Spleen (tissue), 11 donors: ENCODE measurements at regions not wholly inside any gene's neighbourhood (a gene's known extent, or its start where the extent isn't known, plus 50 kb on each side); places are given as distances from the start of the nearest gene placed in this dataset.

Experiments used
- DNase-seq: peaks from one replicate; pipeline ENCODE4 v3.0.0-alpha.2; 2020
- H3K27ac ChIP-seq, 8 donors: fragments of 200-600 bp; sonication (generic) in 7 of 8; 1 replicate in 4 of 8; 2 replicates in 4 of 8; pipeline versions ENCODE4 v1.5.0 to v1.8.0; 2016 to 2021; ENCODE audit warnings: inconsistent platforms in 4 of 8, mild to moderate bottlenecking in 4 of 8, moderate library complexity in 1 of 8
- H3K27me3 ChIP-seq, 7 donors: fragments of 200-600 bp; sonication (generic) in 6 of 7; replicated peaks in 1 of 7; 1 replicate in 4 of 7; 2 replicates in 3 of 7; pipeline versions ENCODE4 v1.5.0 to v1.8.0; 2016 to 2021; ENCODE audit warnings: inconsistent platforms in 3 of 7, mild to moderate bottlenecking in 1 of 7
- H3K36me3 ChIP-seq, 6 donors: fragments of 200-600 bp; sonication (generic) in 5 of 6; 1 replicate in 4 of 6; 2 replicates in 2 of 6; pipeline versions ENCODE4 v1.5.0 to v1.8.0; 2016 to 2021; ENCODE audit warnings: inconsistent platforms in 2 of 6
- H3K4me1 ChIP-seq, 6 donors: fragments of 200-600 bp; sonication (generic) in 5 of 6; 1 replicate in 3 of 6; 2 replicates in 3 of 6; pipeline versions ENCODE4 v1.5.0 to v1.8.0; 2016 to 2021; ENCODE audit warnings: inconsistent platforms in 3 of 6
- H3K4me3 ChIP-seq, 8 donors: fragments of 200-600 bp; sonication (generic) in 7 of 8; 1 replicate in 4 of 8; 2 replicates in 4 of 8; pipeline versions ENCODE4 v1.5.0 to v1.8.0; 2016 to 2021; ENCODE audit warnings: inconsistent platforms in 4 of 8, mild to moderate bottlenecking in 4 of 8, moderate library complexity in 2 of 8
- H3K9me3 ChIP-seq, 8 donors: fragments of 200-600 bp; sonication (generic) in 7 of 8; 1 replicate in 4 of 8; 2 replicates in 4 of 8; pipeline versions ENCODE4 v1.5.0 to v1.8.0; 2016 to 2021; ENCODE audit warnings: inconsistent platforms in 4 of 8
- CTCF ChIP-seq, 11 experiments: fragments of 200-600 bp in 7 of 11; fragments of 450-650 bp in 4 of 11; sonication (generic) in 4 of 11; IDR thresholded peaks in 8 of 11; conservative IDR thresholded peaks in 3 of 11; 1 replicate in 7 of 11; 2 replicates in 4 of 11; pipeline versions ENCODE4 v1.4.0 to v1.8.0; 2016 to 2021; ENCODE audit warnings: antibody characterized with exemption in 11 of 11, inconsistent platforms in 4 of 11, mild to moderate bottlenecking in 1 of 11
- POLR2A ChIP-seq, 3 donors: fragments of 450-650 bp; IDR thresholded peaks; one replicate each; pipeline ENCODE4 v1.5.1; 2017; ENCODE audit warnings: antibody characterized with exemption in 3 of 3, mild to moderate bottlenecking in 1 of 3
- POLR2AphosphoS5 ChIP-seq, 3 donors: sonication (generic); formaldehyde crosslinking; IDR thresholded peaks; one replicate each; pipeline ENCODE4 v1.5.1; 2017; ENCODE audit warnings: antibody characterized with exemption in 3 of 3
- WGBS, 5 donors: extraction: QIAGEN DNeasy Blood & Tissue Kit in 3 of 5; methylation state at CpG; one replicate each; pipeline versions ENCODE4 v1.1.5 to v1.1.7; 2013 to 2018; 5-methylcytosine and 5-hydroxymethylcytosine counted together
- intact Hi-C: fragments of 100-400 bp; cut with DNase I; formaldehyde crosslinking; loops from one replicate; pipeline ENCODE4 v1.15.0; 2023; ENCODE audit warnings: low total_unique reads
- donor health status: healthy with polysubstance abuse.
- donor health status: DM: no; HTN: no; CAD: no; lungs with moderate emphysema.
- donor health status: DM: no; HTN: no; CAD: no.
- donor health status: Bipolar disorder and iron deficiency.
- donor health status: healthy.
- donor health status: DM: no; HTN: no; CAD: no.
- donor health status: DM: yes; HTN: yes; CAD: no.

GRCh38 chr17:64771980-64772844 is 110.1 kb upstream of the SMURF2 start:
- intact Hi-C loops, result no loop called here
- no peaks in the 10 kb centered on the region for H3K27me3 ChIP-seq
- no peak for DNase-seq
- H3K27ac ChIP-seq, result no peak overlapping the region
- no peak for TF ChIP-seq POLR2A (IDR thresholded peaks at IDR 0.05)
- TF ChIP-seq POLR2AphosphoS5 (IDR thresholded peaks at IDR 0.05), result no peak
- TF ChIP-seq CTCF (IDR thresholded peaks at IDR 0.05 in 8 of 11, conservative IDR thresholded peaks at IDR 0.05 in 3 of 11), result no peak
- no peaks in the 10 kb centered on the region for H3K9me3 ChIP-seq
- WGBS, 5 donors, result 57 to 78% (median 71%) methylated on average over 5 of the region's 5 CpGs
- H3K4me3 ChIP-seq, result no peak overlapping the region
- peaks cover 2 to 28% (median 14%) of the 10 kb centered on the region in 6 donors for H3K4me1 ChIP-seq
- H3K36me3 ChIP-seq, result peaks cover 0 to 39% (median 0%) of the 10 kb centered on the region in 6 donors

GRCh38 chr17:64769712-64770111 is 107.6 kb upstream of the SMURF2 start:
- no peak overlapping the region for H3K4me3 ChIP-seq
- H3K4me1 ChIP-seq, result peaks cover 0 to 10% (median 0%) of the 10 kb centered on the region in 6 donors
- peaks cover 0 to 64% (median 0%) of the 10 kb centered on the region in 6 donors for H3K36me3 ChIP-seq
- H3K27ac ChIP-seq, result no peak overlapping the region
- H3K27me3 ChIP-seq, result no peaks in the 10 kb centered on the region
- WGBS, 5 donors, result 95 to 99% (median 96%) methylated on average over 7 of the region's 7 CpGs
- intact Hi-C loops, result no loop called here
- H3K9me3 ChIP-seq, result no peaks in the 10 kb centered on the region
- DNase-seq, result no peak
- no peak for TF ChIP-seq POLR2A (IDR thresholded peaks at IDR 0.05)
- TF ChIP-seq POLR2AphosphoS5 (IDR thresholded peaks at IDR 0.05), result no peak
- no peak for TF ChIP-seq CTCF (IDR thresholded peaks at IDR 0.05 in 8 of 11, conservative IDR thresholded peaks at IDR 0.05 in 3 of 11)

GRCh38 chr17:64767269-64767997 is 105.3 kb upstream of the SMURF2 start:
- Histone ChIP-seq H3K9me3 (no peaks in the 10 kb centered on the region), H3K27me3 (no peaks in the 10 kb centered on the region), H3K27ac (no peak overlapping the region), H3K36me3 (peaks cover 0 to 85% (median 4%) of the 10 kb centered on the region in 6 donors), H3K4me3 (no peak overlapping the region), H3K4me1 (no peaks in the 10 kb centered on the region)
- TF ChIP-seq CTCF (IDR thresholded peaks at IDR 0.05 in 8 of 11, conservative IDR thresholded peaks at IDR 0.05 in 3 of 11) (no peak), POLR2AphosphoS5 (IDR thresholded peaks at IDR 0.05) (no peak), POLR2A (IDR thresholded peaks at IDR 0.05) (no peak)
- intact Hi-C loops, result no loop called here
- no peak for DNase-seq
- 90 to 96% (median 95%) methylated on average over 8 to 11 of the region's 11 CpGs for WGBS, 5 donors
